HG03039 (cell line): ENCODE measurements at regions not wholly inside any gene's neighbourhood (a gene's known extent, or its start where the extent isn't known, plus 50 kb on each side); places are given as distances from the start of the nearest gene placed in this dataset.
"Not testable (repeated sequence)": the region's sequence is repeated elsewhere in the genome, so short reads cannot be mapped to it uniquely, and the experiment has no call there.

Experiments used
- ATAC-seq: cut with Tn5 transposase; IDR thresholded peaks from one replicate; pipeline ENCODE4 v1.9.1; 2021; ENCODE audit warnings: mild to moderate bottlenecking, moderate library complexity; ENCODE audit not compliant: unreplicated experiment

DNA sequence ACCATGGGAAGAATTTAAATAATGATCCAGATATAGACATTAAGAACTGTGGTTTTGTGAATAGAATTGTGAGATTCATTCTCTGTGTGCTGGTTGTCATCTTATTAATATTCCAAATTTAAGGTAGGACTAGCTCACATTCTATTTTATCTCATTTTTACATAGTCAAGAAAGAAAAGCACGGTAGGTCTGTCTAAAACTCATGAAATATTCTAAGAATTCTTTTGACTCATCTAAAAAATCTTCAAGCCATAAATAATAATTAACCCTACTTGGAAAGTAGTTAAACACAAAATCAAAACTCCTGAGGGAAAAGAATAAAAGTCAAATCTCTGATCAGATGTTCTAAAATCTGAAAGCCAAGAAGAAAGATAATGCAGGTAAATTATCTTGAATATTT lies 388.8 kb upstream of the CHAC2 start:
- ATAC-seq: no peak

DNA sequence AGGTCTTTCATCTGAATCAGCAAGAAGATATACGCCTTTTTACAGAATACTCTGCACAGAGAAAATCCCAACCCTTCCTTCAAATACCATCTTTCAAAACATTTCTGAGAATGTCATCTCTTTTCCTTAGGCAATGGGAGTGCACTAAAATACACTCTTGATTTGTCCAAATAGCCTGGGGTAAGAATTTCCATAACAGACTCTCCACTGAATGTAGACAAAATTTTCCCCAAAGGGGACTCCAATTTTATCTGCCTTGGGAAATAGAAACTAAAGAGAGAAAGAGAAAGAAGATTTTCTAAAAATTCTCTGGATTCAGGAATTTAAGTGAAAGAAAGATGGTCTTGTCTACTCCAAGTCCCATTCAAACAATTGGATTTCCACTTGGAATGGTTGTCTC lies 394.5 kb upstream of the CHAC2 start:
- no peak for ATAC-seq

GRCh38 chr2:53366543-53366942 lies 401.1 kb upstream of the CHAC2 start:
- ATAC-seq: no peak

GRCh38 chr2:53362934-53363333 lies 404.7 kb upstream of the CHAC2 start:
- ATAC-seq: no peak

DNA sequence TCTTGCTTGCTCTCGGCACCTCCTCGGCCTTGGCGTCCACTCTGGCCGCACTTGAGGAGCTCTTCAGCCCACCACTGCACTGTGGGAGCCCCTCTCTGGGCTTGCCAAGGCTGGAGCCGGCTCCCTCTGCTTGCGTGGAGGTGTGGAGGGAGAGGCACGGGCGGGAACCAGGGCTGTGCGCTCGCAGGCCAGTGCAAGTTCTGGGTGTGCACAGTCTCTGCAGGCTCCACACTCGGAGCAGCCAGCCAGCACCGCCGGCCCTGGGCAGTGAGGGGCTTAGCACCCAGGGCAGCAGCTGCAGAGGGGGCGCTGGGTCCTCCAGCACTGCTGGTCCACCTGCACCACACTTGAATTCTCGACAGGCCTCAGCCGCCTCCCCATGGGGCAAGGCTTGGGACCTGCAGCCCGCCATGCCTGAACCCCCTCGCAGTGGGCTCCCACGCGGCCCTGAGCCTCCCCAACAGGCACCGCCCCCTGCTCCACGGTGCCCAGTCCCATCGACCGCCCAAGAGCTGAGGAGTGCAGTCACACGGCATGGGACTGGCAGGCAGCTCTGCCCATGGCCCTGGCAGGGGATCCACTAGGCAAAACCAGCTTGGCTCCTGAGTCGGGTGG lies 411.2 kb upstream of the CHAC2 start:
- no peak for ATAC-seq

GRCh38 chr2:53353135-53354114 lies 414.2 kb upstream of the CHAC2 start:
- ATAC-seq: no peak

DNA sequence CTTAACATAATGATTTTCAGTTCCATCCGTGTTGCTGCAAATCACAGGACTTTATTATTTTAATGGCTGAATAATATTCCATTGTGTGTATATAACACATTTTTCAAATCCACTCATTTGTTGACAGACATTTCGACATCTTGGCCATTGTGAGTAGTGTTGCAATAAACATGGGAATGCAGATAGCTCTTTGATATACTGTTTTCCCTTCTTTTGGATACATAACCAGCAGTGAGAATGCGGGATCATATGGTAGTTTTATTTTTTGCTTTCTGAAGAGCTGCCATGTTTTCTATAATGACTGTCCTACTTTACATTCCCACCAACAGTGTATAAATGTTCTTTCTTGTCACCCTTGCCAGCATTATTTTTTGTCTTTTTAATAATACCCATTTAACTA lies 420.3 kb upstream of the CHAC2 start:
- no peak for ATAC-seq

DNA sequence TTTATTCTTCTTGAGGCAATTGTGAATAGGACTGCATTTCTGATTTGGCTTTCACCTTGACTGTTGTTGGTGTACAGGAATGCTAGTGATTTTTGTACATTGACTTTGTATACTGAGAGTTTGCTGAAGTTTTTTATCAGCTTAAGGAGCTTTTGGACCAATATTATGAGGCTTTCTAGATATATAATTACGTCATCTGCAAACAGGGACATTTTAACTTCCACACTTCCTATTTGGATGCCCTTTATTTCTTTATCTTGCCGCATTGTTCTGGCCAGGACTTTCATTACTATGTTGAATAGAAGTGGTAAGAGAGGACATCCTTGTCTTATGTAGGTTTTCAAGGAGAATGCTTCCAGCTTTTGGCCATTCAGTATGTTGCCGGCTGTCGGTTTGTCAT lies 425.4 kb upstream of the CHAC2 start:
- no peak for ATAC-seq

DNA sequence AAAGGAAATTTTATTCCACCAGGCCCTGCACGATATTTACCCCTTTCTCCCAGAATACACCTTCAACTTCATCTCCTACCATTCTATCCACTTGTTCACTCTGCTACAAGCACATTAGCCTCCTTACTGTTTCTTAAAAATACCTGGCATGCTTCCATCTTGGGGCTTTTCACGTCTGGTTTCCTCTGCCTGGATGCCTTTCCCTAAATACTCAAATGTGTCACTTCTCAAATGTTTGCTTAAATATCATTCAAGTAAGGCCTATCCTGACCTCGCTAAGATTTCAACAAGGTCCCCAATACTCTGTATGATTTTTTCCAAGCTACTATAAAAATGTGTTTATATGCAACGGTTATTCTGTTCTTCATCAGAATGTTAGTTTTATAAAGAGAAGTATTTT lies 433.0 kb upstream of the CHAC2 start:
- ATAC-seq: no peak

DNA sequence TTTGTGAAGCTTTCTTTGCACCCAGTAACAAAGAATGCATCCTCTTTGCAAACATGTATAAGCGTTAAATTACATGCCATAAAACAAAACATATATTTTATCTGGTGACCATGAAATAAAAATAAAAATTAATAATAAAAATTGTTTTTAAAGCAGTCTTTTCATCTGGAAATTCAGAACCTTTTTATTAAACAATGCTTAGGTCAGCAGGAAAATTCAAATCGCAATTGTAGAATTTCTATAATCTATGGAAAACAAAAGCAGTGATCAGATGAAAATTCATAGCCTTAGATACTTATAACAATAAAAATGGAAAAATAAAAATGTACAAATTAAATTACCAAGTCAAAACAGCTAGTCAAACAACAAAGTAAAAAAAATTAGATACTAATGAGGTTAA lies 435.9 kb upstream of the CHAC2 start:
- no peak for ATAC-seq

DNA sequence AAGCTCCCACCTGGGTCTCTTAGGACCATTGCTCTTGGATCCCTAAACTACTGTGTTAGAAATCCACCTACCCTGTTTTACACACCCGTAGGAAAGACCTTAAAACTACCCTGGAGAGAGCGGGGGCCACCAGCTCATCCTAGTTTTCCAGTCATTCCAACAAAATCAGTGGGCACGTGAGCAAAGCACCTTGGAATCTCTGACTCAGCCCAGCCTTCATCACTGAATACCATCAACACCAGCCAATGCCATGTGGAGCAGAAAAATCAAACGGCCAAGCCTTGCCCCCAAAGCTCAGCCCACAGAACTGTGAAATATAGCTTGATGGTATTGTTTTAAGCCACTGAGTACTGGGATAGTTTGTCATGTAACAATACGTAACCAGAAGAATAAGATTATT lies 449.7 kb upstream of the CHAC2 start:
- no peak for ATAC-seq

DNA sequence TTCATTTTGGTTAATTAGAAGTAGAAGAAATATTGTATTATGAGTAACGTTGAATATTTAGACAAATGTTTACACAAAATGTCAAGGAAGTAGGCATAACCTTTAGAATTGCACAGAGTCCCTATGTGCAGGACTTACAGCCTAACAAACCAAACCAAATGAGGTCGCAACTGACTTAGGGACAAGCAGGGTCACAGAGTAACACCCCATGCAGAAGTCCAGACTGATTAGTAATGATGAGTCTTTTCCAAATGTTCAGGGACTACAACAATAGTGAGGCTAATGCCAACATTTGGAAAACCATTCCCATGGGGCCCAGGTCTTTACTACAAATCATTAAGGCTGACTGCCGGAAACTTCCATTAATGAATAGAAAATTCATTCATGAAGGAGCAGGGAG lies 452.5 kb upstream of the CHAC2 start:
- no peak for ATAC-seq

DNA sequence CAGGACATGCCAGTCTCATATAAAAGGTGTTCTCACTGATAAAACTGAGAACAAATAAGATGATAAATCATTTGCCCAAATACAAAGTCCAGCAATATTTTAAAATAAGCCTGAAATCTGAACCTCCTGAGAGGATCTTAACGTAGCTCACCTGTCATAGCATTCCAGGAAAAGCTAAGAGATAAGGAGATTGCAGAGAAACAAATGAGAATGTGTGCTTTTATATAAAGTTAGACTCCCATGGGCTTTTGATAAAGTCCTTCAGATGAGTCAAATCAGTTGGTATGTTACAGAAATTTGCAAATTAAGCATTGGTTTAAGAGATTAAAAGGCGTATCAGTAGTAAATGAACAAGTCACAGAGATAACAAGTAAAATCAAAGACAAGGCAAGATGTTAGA lies 452.9 kb upstream of the CHAC2 start:
- no peak for ATAC-seq

- ATAC-seq: not testable (repeated sequence)
These were observed 454.0 kb upstream of the CHAC2 start for GRCh38 chr2:53313644-53314043.

DNA sequence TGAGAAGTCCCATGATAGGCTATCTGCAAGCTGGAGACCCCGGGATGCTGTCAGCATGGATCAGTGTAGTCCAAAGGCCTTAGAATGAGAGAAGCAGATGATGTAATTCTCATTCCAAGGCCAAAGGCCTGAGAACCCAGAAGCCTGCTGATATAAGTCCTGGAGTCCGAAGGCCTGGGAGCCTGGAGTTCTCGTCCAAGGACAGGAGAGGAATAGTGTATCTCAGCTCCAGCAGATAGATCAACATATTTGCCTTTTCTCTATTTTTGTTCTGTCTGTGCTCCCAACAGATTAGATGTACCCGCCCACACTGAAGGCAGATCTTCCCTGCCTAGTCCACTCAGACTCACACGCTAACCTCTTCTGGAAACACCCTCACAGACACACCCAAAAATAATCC lies 454.9 kb upstream of the CHAC2 start:
- no peak for ATAC-seq

DNA sequence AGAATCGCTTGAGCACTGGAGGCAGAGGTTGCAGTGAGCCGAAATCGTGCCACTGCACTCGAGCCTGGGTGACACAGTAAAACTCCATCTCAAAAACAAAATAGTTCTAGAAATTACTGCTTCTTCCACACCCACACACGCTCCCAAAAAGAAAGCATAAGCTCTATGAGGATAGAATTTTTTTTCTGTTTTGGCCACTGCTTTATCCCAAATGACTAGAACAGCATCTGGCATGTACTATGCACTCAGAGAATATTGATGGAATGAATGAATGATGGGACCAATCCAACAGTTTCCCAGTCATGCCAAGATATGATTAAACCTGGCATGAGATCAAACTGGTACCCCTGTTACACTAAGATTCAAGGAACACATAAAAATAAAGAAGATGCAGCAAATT lies 455.4 kb upstream of the CHAC2 start:
- no peak for ATAC-seq

GRCh38 chr2:53303012-53303578 lies 464.5 kb upstream of the CHAC2 start:
- ATAC-seq: no peak

GRCh38 chr2:53302455-53302854 lies 465.1 kb upstream of the CHAC2 start:
- no peak for ATAC-seq

GRCh38 chr2:53289309-53290006 lies 478.1 kb upstream of the CHAC2 start:
- ATAC-seq: no peak

DNA sequence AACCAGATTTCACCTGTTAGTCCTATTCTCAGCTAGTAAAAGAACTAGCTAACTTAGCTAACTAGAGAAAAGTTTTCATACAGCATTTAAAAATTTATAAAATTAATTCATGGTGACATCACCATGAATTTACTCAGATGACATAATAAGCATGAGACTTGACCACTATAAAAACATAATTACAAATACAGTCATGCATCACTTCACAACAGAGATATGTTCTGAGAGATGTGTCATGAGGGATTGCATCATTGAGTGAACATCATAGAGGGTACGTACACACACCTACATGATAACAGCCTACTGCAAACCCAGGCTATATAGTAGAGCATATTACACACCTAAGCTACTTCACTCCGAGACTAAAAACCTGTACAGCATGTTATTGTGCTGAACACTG lies 481.3 kb upstream of the CHAC2 start:
- no peak for ATAC-seq

DNA sequence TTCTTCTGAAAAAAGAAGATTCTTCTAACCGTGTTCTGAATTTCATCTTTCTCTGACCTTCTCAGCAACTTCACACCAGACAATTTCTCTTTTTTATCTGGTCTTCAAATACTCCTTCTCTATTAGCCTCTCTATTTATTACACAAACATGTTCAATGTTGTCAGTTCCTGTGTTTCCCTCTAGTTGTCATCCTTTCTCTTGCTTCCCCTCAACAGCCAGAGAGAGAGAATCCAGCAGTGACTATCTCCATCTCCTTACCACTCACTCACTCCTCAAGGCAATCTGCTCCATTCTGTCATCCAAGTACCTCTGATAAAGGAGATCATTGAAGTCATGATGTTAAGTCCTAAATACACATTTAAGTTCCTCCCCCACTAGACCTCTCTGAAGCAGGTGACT lies 491.9 kb upstream of the CHAC2 start:
- ATAC-seq: no peak
